ENCODE measurements at regions not wholly inside any gene's neighbourhood (a gene's known extent, or its start where the extent isn't known, plus 50 kb on each side); places are given as distances from the start of the nearest gene placed in this dataset.

DNA sequence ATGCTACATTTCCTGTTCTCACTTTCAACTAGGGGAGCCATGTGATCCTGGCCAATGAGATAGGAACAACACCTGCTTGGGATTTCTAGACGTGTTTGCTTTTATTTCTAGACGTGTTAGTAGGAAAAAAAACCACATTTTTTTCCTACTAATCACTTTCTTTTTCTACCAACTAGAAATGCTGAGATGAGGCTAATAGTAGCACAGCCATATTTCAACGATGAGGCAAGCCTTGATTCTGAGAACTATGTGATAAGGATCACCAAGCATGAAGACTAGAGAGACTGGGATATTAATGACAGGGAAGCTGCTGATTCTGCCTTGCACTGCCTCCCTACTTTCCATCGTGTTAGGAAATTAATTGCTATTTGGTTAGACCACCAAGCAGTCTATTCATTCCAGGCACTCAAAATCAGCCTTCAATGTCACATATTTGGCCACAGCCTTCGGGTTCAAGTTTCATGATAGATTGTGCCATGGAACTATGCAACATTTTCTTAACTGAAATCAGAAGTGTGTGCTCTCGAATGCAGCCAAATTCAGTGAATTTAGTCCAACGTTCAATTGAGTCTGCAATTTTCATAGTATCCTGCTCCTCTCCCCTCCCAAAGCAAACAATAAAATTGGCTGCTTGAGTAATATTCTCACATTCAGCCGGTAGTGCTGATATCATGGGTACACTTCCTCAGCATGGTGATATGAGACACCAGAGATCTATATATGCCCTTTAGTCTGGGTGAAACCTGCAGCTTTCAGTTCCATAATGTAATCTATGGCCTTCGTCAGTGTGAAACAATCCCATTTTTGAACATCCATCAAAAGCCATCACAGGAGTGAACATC, 98.1 kb downstream of the GPR37 start:
- TF ChIP-seq CTCF (IDR thresholded peaks at IDR 0.05) (no peak), POLR2A (IDR thresholded peaks at IDR 0.05) (no peak), POLR2AphosphoS5 (IDR thresholded peaks at IDR 0.05) (no peak)
